ENCODE measurements at regions not wholly inside any gene's neighbourhood (a gene's known extent, or its start where the extent isn't known, plus 50 kb on each side); places are given as distances from the start of the nearest gene placed in this dataset.

DNA sequence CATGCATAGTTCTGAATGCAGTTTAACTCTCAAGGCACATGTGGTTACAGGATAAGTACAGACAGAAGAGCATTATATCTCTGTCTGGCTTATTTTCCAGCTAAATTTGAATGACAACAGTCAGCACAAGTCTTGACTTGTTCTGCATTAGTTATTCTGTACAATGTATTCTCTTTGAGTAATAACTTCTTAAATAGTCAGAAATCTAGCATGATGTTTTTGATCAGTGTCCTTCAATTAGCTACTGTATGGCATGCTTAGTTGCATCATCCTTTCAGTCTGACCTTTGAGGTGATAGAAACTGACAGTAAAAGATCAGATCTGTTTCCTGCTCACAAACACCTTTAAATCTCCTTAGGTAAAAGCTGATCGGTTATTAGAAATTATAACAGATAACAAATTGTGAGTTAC is 118.1 kb downstream of the ARL4A start:
- TF ChIP-seq, protein P1, sequence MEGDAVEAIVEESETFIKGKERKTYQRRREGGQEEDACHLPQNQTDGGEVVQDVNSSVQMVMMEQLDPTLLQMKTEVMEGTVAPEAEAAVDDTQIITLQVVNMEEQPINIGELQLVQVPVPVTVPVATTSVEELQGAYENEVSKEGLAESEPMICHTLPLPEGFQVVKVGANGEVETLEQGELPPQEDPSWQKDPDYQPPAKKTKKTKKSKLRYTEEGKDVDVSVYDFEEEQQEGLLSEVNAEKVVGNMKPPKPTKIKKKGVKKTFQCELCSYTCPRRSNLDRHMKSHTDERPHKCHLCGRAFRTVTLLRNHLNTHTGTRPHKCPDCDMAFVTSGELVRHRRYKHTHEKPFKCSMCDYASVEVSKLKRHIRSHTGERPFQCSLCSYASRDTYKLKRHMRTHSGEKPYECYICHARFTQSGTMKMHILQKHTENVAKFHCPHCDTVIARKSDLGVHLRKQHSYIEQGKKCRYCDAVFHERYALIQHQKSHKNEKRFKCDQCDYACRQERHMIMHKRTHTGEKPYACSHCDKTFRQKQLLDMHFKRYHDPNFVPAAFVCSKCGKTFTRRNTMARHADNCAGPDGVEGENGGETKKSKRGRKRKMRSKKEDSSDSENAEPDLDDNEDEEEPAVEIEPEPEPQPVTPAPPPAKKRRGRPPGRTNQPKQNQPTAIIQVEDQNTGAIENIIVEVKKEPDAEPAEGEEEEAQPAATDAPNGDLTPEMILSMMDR (IDR thresholded peaks at IDR 0.05; ENCODE audit: low read depth, low read length): no peak
- no peak for TF ChIP-seq EZH2phosphoT487 (IDR thresholded peaks at IDR 0.05; ENCODE audit: low read depth)

Data from OCI-LY3 (cell line).